Bronchial epithelial cell (primary cell): ENCODE measurements at regions not wholly inside any gene's neighbourhood (a gene's known extent, or its start where the extent isn't known, plus 50 kb on each side); places are given as distances from the start of the nearest gene placed in this dataset.

ENCODE experiments used
- DNase-seq: peaks from one replicate; pipeline ENCODE4 v3.0.0-alpha.2; 2010; ENCODE audit warnings: low read depth
- FAIRE-seq: peaks from 2 replicates; lab custom pipeline; 2011; peaks lifted over from hg19 to GRCh38; lab: Jason Lieb, UNC
- H3K27me3 ChIP-seq: 2 replicates; pipeline ENCODE4 v1.5.1; 2011; ENCODE audit warnings: low read length; ENCODE audit not compliant: control insufficient read depth, insufficient read depth
- H3K36me3 ChIP-seq: 2 replicates; pipeline ENCODE4 v1.5.1; 2011; ENCODE audit warnings: low read length; ENCODE audit not compliant: control insufficient read depth, insufficient read depth
- H3K4me3 ChIP-seq: 2 replicates; pipeline ENCODE4 v1.5.1; 2011; ENCODE audit warnings: mild to moderate bottlenecking, low read depth, low read length, control low read depth
- TF ChIP-seq, protein P1 (sequence below): IDR thresholded peaks from 2 replicates; pipeline ENCODE4 v1.5.1; 2011; ENCODE audit warnings: mild to moderate bottlenecking, moderate library complexity, low read length, control low read depth, inconsistent platforms; ENCODE audit not compliant: insufficient read depth, severe bottlenecking

DNA sequence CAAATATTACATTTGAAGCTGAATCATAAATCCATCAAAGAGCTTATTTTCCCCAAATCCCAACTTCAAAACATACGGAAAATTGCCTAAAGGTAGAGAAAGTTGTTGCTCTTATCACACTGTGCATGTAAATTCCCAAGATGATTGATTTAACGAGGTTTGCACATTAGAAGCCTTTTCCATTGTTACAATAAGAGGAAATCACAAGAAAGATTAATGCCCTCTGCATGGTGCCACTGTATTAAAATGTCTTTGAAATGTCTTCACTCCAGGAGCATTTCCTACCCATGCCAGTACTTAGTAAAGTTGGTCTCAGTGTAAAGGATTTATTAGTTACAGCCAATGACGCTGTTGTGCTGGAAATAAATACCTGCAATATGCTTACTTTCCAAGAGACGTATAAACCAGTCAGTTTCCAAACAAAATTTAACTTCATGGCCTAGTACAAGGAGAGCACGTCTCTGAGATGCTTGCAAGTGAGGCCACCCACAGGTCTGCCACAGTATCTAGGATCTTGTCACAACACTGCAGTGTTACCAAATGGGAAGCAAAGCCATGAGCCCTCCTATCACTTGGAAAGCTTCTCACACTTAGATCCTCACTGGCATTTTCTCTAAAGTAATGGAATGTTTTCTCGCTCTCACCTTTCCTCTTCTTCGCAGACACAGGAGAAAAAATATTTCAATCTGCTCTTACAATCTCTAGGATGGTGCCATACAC is 112.4 kb downstream of the CETN3 start:
- TF ChIP-seq, protein P1, sequence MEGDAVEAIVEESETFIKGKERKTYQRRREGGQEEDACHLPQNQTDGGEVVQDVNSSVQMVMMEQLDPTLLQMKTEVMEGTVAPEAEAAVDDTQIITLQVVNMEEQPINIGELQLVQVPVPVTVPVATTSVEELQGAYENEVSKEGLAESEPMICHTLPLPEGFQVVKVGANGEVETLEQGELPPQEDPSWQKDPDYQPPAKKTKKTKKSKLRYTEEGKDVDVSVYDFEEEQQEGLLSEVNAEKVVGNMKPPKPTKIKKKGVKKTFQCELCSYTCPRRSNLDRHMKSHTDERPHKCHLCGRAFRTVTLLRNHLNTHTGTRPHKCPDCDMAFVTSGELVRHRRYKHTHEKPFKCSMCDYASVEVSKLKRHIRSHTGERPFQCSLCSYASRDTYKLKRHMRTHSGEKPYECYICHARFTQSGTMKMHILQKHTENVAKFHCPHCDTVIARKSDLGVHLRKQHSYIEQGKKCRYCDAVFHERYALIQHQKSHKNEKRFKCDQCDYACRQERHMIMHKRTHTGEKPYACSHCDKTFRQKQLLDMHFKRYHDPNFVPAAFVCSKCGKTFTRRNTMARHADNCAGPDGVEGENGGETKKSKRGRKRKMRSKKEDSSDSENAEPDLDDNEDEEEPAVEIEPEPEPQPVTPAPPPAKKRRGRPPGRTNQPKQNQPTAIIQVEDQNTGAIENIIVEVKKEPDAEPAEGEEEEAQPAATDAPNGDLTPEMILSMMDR = no peak
- H3K4me3 ChIP-seq = no peak overlapping the region
- no peaks in the 10 kb centered on the region for H3K27me3 ChIP-seq
- no peaks in the 10 kb centered on the region for H3K36me3 ChIP-seq
- FAIRE-seq (no peak), DNase-seq (no peak)

DNA sequence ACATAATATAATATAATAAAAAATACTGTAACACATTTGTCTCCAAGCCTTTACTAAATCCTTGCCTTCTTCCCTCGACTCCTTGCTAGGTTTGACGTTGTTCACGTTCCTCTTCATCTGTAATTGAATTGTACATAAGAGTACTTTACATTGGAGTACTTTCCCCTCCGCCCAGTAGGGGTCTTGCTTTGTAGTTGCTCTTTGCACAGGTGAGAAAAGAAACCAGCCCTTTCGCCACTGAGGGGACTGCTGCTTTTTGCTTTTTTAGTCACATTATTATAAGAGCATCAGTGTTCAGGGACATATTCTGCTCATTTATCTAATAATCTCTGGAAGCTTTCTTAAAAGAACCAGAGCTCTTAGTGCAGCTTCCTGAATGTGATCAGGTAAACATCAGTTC is 115.0 kb downstream of the CETN3 start:
- DNase-seq (no peak), FAIRE-seq (no peak)
- no peak overlapping the region for H3K4me3 ChIP-seq
- H3K36me3 ChIP-seq = no peaks in the 10 kb centered on the region
- TF ChIP-seq, protein P1 = no peak
- no peaks in the 10 kb centered on the region for H3K27me3 ChIP-seq

DNA sequence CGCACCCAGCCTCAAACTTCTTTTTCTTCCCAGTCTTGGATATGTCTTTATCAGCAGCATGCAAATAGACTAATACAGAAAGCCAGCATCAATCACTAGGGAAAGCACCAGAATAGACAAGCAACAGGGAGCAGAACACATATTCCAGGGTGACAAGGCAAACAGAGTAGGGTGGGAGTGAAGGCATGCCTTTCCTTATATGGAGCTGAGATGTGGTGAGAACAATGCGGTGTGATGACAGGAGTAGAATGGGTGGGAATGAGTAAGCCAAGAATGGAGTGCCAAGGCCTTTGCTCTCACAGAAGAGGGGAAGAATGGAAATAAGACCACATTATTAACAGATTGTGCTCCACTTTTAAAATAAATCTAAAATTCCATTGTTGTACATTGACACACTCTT is 115.6 kb downstream of the CETN3 start:
- DNase-seq = peak; percentile 69
- TF ChIP-seq, protein P1 = no peak
- Histone ChIP-seq H3K4me3 (no peak overlapping the region), H3K27me3 (no peaks in the 10 kb centered on the region), H3K36me3 (no peaks in the 10 kb centered on the region)
- peak; percentile 7 for FAIRE-seq

DNA sequence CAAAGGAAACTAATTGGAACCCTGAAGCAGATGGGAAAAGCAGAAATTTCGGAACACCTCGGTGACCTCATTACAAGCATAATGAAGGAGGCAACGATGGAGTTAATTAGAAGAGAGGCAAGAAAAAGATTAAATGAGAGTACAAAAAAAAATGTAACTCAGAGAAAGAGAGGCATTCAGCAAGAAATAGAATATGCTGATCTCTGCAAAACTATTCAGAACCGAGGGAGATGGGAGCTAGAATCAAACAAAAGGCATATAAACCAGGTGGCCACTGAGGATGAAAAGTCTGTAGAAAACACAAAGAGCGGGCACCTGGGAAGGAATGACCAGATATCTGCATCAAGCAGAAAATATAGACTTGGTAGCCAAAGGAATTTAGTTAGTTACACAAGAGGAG is 118.9 kb downstream of the CETN3 start:
- H3K4me3 ChIP-seq = no peak overlapping the region
- no peak for FAIRE-seq
- no peaks in the 10 kb centered on the region for H3K27me3 ChIP-seq
- TF ChIP-seq, protein P1 = no peak
- no peaks in the 10 kb centered on the region for H3K36me3 ChIP-seq
- DNase-seq = no peak

DNA sequence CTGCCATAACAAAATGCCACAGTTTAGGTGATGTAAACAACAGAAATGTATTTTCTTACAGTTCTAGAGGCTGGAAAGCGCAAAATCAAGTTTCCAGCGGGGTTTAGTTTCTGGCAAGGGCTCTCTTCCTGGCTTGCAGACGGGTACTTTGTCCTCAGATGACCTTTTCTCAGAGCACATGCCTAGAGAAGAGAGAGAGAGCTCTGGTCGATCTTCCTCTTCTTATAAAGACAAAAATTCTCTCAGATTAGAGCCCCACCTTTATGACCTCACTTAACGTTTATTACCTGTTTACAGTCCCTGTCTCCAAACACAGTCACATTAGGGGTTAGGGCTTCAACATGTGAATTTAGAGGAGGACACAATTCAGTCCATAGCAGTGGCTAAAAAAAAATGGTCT is 119.7 kb downstream of the CETN3 start:
- no peak overlapping the region for H3K4me3 ChIP-seq
- FAIRE-seq (no peak), DNase-seq (no peak)
- no peaks in the 10 kb centered on the region for H3K27me3 ChIP-seq
- no peaks in the 10 kb centered on the region for H3K36me3 ChIP-seq
- TF ChIP-seq, protein P1 = no peak

DNA sequence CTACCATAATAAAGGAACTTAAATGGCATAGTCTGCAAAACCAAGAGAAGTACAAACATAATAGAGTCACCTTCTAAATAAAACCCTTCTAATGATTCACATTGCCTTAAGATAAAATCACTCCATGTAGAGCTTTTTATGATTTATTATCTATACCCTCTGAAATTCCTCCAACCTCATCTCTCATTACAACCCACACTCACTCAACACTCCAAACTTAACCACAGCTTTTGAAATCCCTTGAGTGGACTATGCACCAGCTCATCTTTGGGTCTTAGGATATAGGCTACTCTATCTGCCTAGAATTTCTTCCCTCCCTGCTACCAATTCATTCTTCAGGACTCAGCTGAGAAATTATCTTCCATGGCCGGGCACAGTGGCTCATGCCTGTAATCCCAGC is 122.5 kb downstream of the CETN3 start:
- no peaks in the 10 kb centered on the region for H3K27me3 ChIP-seq
- FAIRE-seq = no peak
- TF ChIP-seq, protein P1 = no peak
- no peak for DNase-seq
- no peaks in the 10 kb centered on the region for H3K36me3 ChIP-seq
- no peak overlapping the region for H3K4me3 ChIP-seq
